ENCODE measurements at regions not wholly inside any gene's neighbourhood (a gene's known extent, or its start where the extent isn't known, plus 50 kb on each side); places are given as distances from the start of the nearest gene placed in this dataset.

GRCh38 chr5:36373527-36374086 is 71.9 kb upstream of the RANBP3L start:
- Mint-ChIP-seq H3K36me3 (no peaks in the 10 kb centered on the region), H3K4me3 (no peak overlapping the region), H3K4me1 (no peaks in the 10 kb centered on the region), H3K9me3 (no peaks in the 10 kb centered on the region), H3K27me3 (ENCODE audit: insufficient read depth, low read depth) (peaks cover 10% of the 10 kb centered on the region), H3K27ac (no peak overlapping the region)
- no peaks in the 10 kb centered on the region for H3K9me3 ChIP-seq (ENCODE audit: low read depth)
- no peaks in the 10 kb centered on the region for H3K4me1 ChIP-seq
- no peak for TF ChIP-seq CTCF (IDR thresholded peaks at IDR 0.05)
- TF ChIP-seq EZH2phosphoT487 (IDR thresholded peaks at IDR 0.05): no peak
- no peak for TF ChIP-seq EZH2 (IDR thresholded peaks at IDR 0.05)
- DNase-seq (ENCODE audit: low spot score): no peak
- no peak overlapping the region for H3K27ac ChIP-seq
- H3K27me3 ChIP-seq: no peaks in the 10 kb centered on the region
- no peak overlapping the region for H3K4me3 ChIP-seq
- H3K9ac ChIP-seq: no peak overlapping the region
- no peaks in the 10 kb centered on the region for H3K79me2 ChIP-seq (ENCODE audit: low read depth)
- H3K36me3 ChIP-seq: no peaks in the 10 kb centered on the region
- no peaks in the 10 kb centered on the region for H3F3A ChIP-seq (ENCODE audit: low read depth)
- no peak overlapping the region for H3K4me2 ChIP-seq
- H4K20me1 ChIP-seq (ENCODE audit: low read depth): no peaks in the 10 kb centered on the region
- no peak overlapping the region for H2AFZ ChIP-seq (replicated peaks)

GRCh38 chr5:36374266-36374862 is 72.7 kb upstream of the RANBP3L start:
- H3K79me2 ChIP-seq (ENCODE audit: low read depth): no peaks in the 10 kb centered on the region
- no peak overlapping the region for H3K4me3 ChIP-seq
- Mint-ChIP-seq H3K36me3 (no peaks in the 10 kb centered on the region), H3K4me3 (no peak overlapping the region), H3K27me3 (ENCODE audit: insufficient read depth, low read depth) (peaks cover 10% of the 10 kb centered on the region), H3K4me1 (no peaks in the 10 kb centered on the region), H3K9me3 (no peaks in the 10 kb centered on the region), H3K27ac (no peak overlapping the region)
- H3K9ac ChIP-seq: no peak overlapping the region
- no peaks in the 10 kb centered on the region for H3K9me3 ChIP-seq (ENCODE audit: low read depth)
- no peaks in the 10 kb centered on the region for H3K4me1 ChIP-seq
- no peaks in the 10 kb centered on the region for H3K27me3 ChIP-seq
- H3K36me3 ChIP-seq: no peaks in the 10 kb centered on the region
- H3K4me2 ChIP-seq: no peak overlapping the region
- no peaks in the 10 kb centered on the region for H3F3A ChIP-seq (ENCODE audit: low read depth)
- TF ChIP-seq EZH2phosphoT487 (IDR thresholded peaks at IDR 0.05): no peak
- no peak for TF ChIP-seq CTCF (IDR thresholded peaks at IDR 0.05)
- no peak for TF ChIP-seq EZH2 (IDR thresholded peaks at IDR 0.05)
- H3K27ac ChIP-seq: no peak overlapping the region
- H4K20me1 ChIP-seq (ENCODE audit: low read depth): no peaks in the 10 kb centered on the region
- DNase-seq (ENCODE audit: low spot score): no peak
- no peak overlapping the region for H2AFZ ChIP-seq (replicated peaks)

GRCh38 chr5:36377192-36377591 is 75.5 kb upstream of the RANBP3L start:
- H3K4me1 ChIP-seq: no peaks in the 10 kb centered on the region
- H3K36me3 ChIP-seq: no peaks in the 10 kb centered on the region
- no peak for TF ChIP-seq EZH2phosphoT487 (IDR thresholded peaks at IDR 0.05)
- TF ChIP-seq EZH2 (IDR thresholded peaks at IDR 0.05): no peak
- TF ChIP-seq CTCF (IDR thresholded peaks at IDR 0.05): no peak
- Mint-ChIP-seq H3K4me1 (no peaks in the 10 kb centered on the region), H3K27ac (no peak overlapping the region), H3K36me3 (no peaks in the 10 kb centered on the region), H3K9me3 (no peaks in the 10 kb centered on the region), H3K27me3 (ENCODE audit: insufficient read depth, low read depth) (peaks cover 5% of the 10 kb centered on the region), H3K4me3 (no peak overlapping the region)
- H3K79me2 ChIP-seq (ENCODE audit: low read depth): no peaks in the 10 kb centered on the region
- H3F3A ChIP-seq (ENCODE audit: low read depth): no peaks in the 10 kb centered on the region
- H3K27ac ChIP-seq: no peak overlapping the region
- no peaks in the 10 kb centered on the region for H3K27me3 ChIP-seq
- no peak overlapping the region for H2AFZ ChIP-seq (replicated peaks)
- DNase-seq (ENCODE audit: low spot score): no peak
- H3K9me3 ChIP-seq (ENCODE audit: low read depth): no peaks in the 10 kb centered on the region
- H3K4me2 ChIP-seq: no peak overlapping the region
- no peak overlapping the region for H3K4me3 ChIP-seq
- no peak overlapping the region for H3K9ac ChIP-seq
- H4K20me1 ChIP-seq (ENCODE audit: low read depth): no peaks in the 10 kb centered on the region

All from neural progenitor cell (in vitro differentiated cells).